Kidney (tissue), 13 donors: ENCODE measurements at regions not wholly inside any gene's neighbourhood (a gene's known extent, or its start where the extent isn't known, plus 50 kb on each side); places are given as distances from the start of the nearest gene placed in this dataset.

Experiments used
- DNase-seq, 5 donors: peaks; one replicate each; pipeline ENCODE4 v3.0.0-alpha.2; 2013 to 2020
- FAIRE-seq: peaks from 2 replicates; lab custom pipeline; 2012; peaks lifted over from hg19 to GRCh38; lab: Jason Lieb, UNC
- H3K27ac ChIP-seq, 2 donors: one replicate each; pipeline ENCODE4 v1.7.0; 2013; ENCODE audit warnings: low read depth in 2 of 2, low read length in 2 of 2, inconsistent platforms in 1 of 2
- H3K27me3 ChIP-seq: one replicate; pipeline ENCODE4 v1.7.1; 2013; ENCODE audit warnings: low read length, inconsistent platforms; ENCODE audit not compliant: control insufficient read depth, insufficient read depth
- H3K36me3 ChIP-seq, 3 donors: one replicate each; pipeline versions ENCODE4 v1.7.0 to v1.7.1; 2013; ENCODE audit warnings: low read length in 3 of 3, control low read depth in 1 of 3, inconsistent platforms in 1 of 3; ENCODE audit not compliant: insufficient read depth in 3 of 3, control insufficient read depth in 2 of 3
- H3K4me1 ChIP-seq, 3 donors: one replicate each; pipeline versions ENCODE4 v1.7.0 to v1.7.1; 2013; ENCODE audit warnings: low read length in 3 of 3, inconsistent platforms in 1 of 3, low read depth in 1 of 3; ENCODE audit not compliant: control insufficient read depth in 2 of 3, insufficient read depth in 2 of 3
- H3K4me3 ChIP-seq, 3 donors: one replicate each; pipeline versions ENCODE4 v1.7.0 to v1.8.1; 2013; ENCODE audit warnings: low read length in 3 of 3, control low read depth in 1 of 3, inconsistent platforms in 1 of 3
- H3K9ac ChIP-seq, 3 donors: one replicate each; pipeline versions ENCODE4 v1.7.0 to v1.7.1; 2013; ENCODE audit warnings: low read length in 3 of 3, control low read depth in 1 of 3, inconsistent platforms in 1 of 3
- H3K9me3 ChIP-seq, 3 donors: one replicate each; pipeline versions ENCODE4 v1.7.0 to v1.7.1; 2013; ENCODE audit warnings: low read length in 3 of 3, control low read depth in 1 of 3, inconsistent platforms in 1 of 3; ENCODE audit not compliant: control insufficient read depth in 2 of 3, insufficient read depth in 1 of 3
- CTCF ChIP-seq: IDR thresholded peaks from 3 replicates; pipeline ENCODE4 v1.5.1; 2012; ENCODE audit warnings: mild to moderate bottlenecking, moderate library complexity, borderline replicate concordance; ENCODE audit not compliant: insufficient read depth; ENCODE audit errors: extremely low read depth
- intact Hi-C: fragments of 100-400 bp; cut with DNase I; formaldehyde crosslinking; loops from one replicate; pipeline ENCODE4 v1.11.1; 2022
- donor health status: control.
- donor health status: control.
- donor health status: control.
- donor health status: control.
- donor health status: control.
- donor health status: DM: yes; HTN: yes; CAD: no.
- donor health status: Normal renal cell carcinoma (clear cell type).

- H3K27ac ChIP-seq, result no peak overlapping the region
- intact Hi-C loops, result no loop called here
- no peak overlapping the region for H3K9ac ChIP-seq
- no peak for DNase-seq
- H3K4me1 ChIP-seq, result no peaks in the 10 kb centered on the region
- H3K9me3 ChIP-seq, result no peaks in the 10 kb centered on the region
- H3K4me3 ChIP-seq, result no peak overlapping the region
- no peak for TF ChIP-seq CTCF
- H3K27me3 ChIP-seq, result no peaks in the 10 kb centered on the region
- H3K36me3 ChIP-seq, result no peaks in the 10 kb centered on the region
- no peak for FAIRE-seq
These were observed 450.9 kb upstream of the HS6ST1 start for GRCh38 chr2:128769457-128770142.

- no peak overlapping the region for H3K4me3 ChIP-seq
- FAIRE-seq (no peak), DNase-seq (peak in 1 of 5 donors; percentile 15)
- intact Hi-C loops, result no loop called here
- H3K27me3 ChIP-seq, result no peaks in the 10 kb centered on the region
- no peaks in the 10 kb centered on the region for H3K9me3 ChIP-seq
- no peak for TF ChIP-seq CTCF
- no peak overlapping the region for H3K27ac ChIP-seq
- H3K4me1 ChIP-seq, result no peaks in the 10 kb centered on the region
- no peaks in the 10 kb centered on the region for H3K36me3 ChIP-seq
- H3K9ac ChIP-seq, result no peak overlapping the region
These were observed 451.7 kb upstream of the HS6ST1 start for GRCh38 chr2:128770143-128771085.

GRCh38 chr2:128771401-128771800 is 452.7 kb upstream of the HS6ST1 start:
- Histone ChIP-seq H3K27me3 (no peaks in the 10 kb centered on the region), H3K27ac (no peak overlapping the region), H3K4me3 (no peak overlapping the region), H3K9me3 (no peaks in the 10 kb centered on the region), H3K36me3 (no peaks in the 10 kb centered on the region), H3K9ac (no peak overlapping the region), H3K4me1 (no peaks in the 10 kb centered on the region)
- FAIRE-seq (no peak), DNase-seq (no peak)
- no peak for TF ChIP-seq CTCF
- intact Hi-C loops, result no loop called here
